Mesendoderm (in vitro differentiated cells): ENCODE measurements at regions not wholly inside any gene's neighbourhood (a gene's known extent, or its start where the extent isn't known, plus 50 kb on each side); places are given as distances from the start of the nearest gene placed in this dataset.

Source experiments
- DNase-seq: peaks from one replicate; pipeline ENCODE4 v3.0.0; 2013
- H2AK5ac ChIP-seq: 2 replicates; pipeline ENCODE4 v1.6.1; 2013; ENCODE audit warnings: low read length, inconsistent platforms
- H2BK120ac ChIP-seq: 2 replicates; pipeline ENCODE4 v1.6.1; 2013; ENCODE audit warnings: low read depth, mild to moderate bottlenecking, low read length, moderate library complexity, mixed read lengths
- H2BK15ac ChIP-seq: replicated peaks from 2 replicates; pipeline ENCODE4 v1.6.1; 2013; ENCODE audit warnings: low read depth, mild to moderate bottlenecking, moderate library complexity
- H2BK5ac ChIP-seq: 2 replicates; pipeline ENCODE4 v1.6.1; 2013; ENCODE audit warnings: low read length, inconsistent platforms
- H3K18ac ChIP-seq: 2 replicates; pipeline ENCODE4 v1.6.1; 2013; ENCODE audit warnings: mild to moderate bottlenecking, low read length, mixed read lengths
- H3K23ac ChIP-seq: one replicate; pipeline ENCODE4 v1.6.1; 2013; ENCODE audit warnings: low read length
- H3K27ac ChIP-seq: 2 replicates; pipeline ENCODE4 v1.5.1; 2013; ENCODE audit warnings: low read depth, mild to moderate bottlenecking, inconsistent platforms, low read length, moderate library complexity
- H3K27me3 ChIP-seq: 2 replicates; pipeline ENCODE4 v1.6.1; 2013; ENCODE audit warnings: low read length, control low read depth, mild to moderate bottlenecking, inconsistent platforms; ENCODE audit not compliant: insufficient read depth, poor library complexity
- H3K36me3 ChIP-seq: 2 replicates; pipeline ENCODE4 v1.6.1; 2013; ENCODE audit warnings: low read length, inconsistent platforms; ENCODE audit not compliant: control insufficient read depth, insufficient read depth
- H3K4ac ChIP-seq: one replicate; pipeline ENCODE4 v1.6.1; 2013; ENCODE audit warnings: low read depth, mild to moderate bottlenecking, low read length, moderate library complexity
- H3K4me1 ChIP-seq: 2 replicates; pipeline ENCODE4 v1.6.1; 2013; ENCODE audit warnings: low read depth, low read length, inconsistent platforms; ENCODE audit not compliant: control insufficient read depth
- H3K4me2 ChIP-seq: 2 replicates; pipeline ENCODE4 v1.6.1; 2013; ENCODE audit warnings: low read length
- H3K4me3 ChIP-seq: 2 replicates; pipeline ENCODE4 v1.5.1; 2013; ENCODE audit warnings: mild to moderate bottlenecking, low read length
- H3K56ac ChIP-seq: one replicate; pipeline ENCODE4 v1.6.1; 2013; ENCODE audit warnings: low read length
- H3K79me1 ChIP-seq: 2 replicates; pipeline ENCODE4 v1.6.1; 2013; ENCODE audit warnings: low read length, inconsistent platforms
- H3K79me2 ChIP-seq: 2 replicates; pipeline ENCODE4 v1.6.1; 2013; ENCODE audit warnings: mild to moderate bottlenecking, low read length; ENCODE audit not compliant: control insufficient read depth, insufficient read depth
- H3K9ac ChIP-seq: 2 replicates; pipeline ENCODE4 v1.6.1; 2013; ENCODE audit warnings: low read length, inconsistent platforms
- H4K5ac ChIP-seq: one replicate; pipeline ENCODE4 v1.6.1; 2013; ENCODE audit warnings: low read length
- H4K8ac ChIP-seq: one replicate; pipeline ENCODE4 v1.6.1; 2013; ENCODE audit warnings: low read depth, mild to moderate bottlenecking, control low read depth, low read length, moderate library complexity
- WGBS: extraction: QIAGEN DNeasy Blood & Tissue Kit; methylation state at CpG from one replicate; pipeline ENCODE4 v1.1.7; 2013; ENCODE audit warnings: low lambda C conversion rate, missing lambda C conversion rate; ENCODE audit not compliant: insufficient coverage; ENCODE audit errors: extremely low coverage; 5-methylcytosine and 5-hydroxymethylcytosine counted together

- no CpG with 5 or more reads among the region's 5 CpGs for WGBS
- no peak overlapping the region for H3K27ac ChIP-seq
- H2BK120ac ChIP-seq: no peak overlapping the region
These were observed 373.3 kb downstream of the IRS1 start for GRCh38 chr2:226426292-226426736.

GRCh38 chr2:226424971-226425370 is 374.6 kb downstream of the IRS1 start:
- DNase-seq: peak; percentile 63
- no CpG with 5 or more reads among the region's 3 CpGs for WGBS

More at GRCh38 chr2:226426292-226426736, 373.3 kb downstream of the IRS1 start:
- no peak for DNase-seq
- H3K9ac ChIP-seq: no peak overlapping the region
- H3K56ac ChIP-seq: no peak overlapping the region
- no peak overlapping the region for H3K18ac ChIP-seq
- no peak overlapping the region for H2AK5ac ChIP-seq
- no peak overlapping the region for H3K4me2 ChIP-seq
- H3K36me3 ChIP-seq: no peaks in the 10 kb centered on the region
- no peaks in the 10 kb centered on the region for H3K79me2 ChIP-seq
- H2BK15ac ChIP-seq: no peak overlapping the region
- H3K4ac ChIP-seq: no peak overlapping the region
- H3K23ac ChIP-seq: no peak overlapping the region
- H3K4me3 ChIP-seq: no peak overlapping the region
- H4K8ac ChIP-seq: no peak overlapping the region
- peaks cover 5% of the 10 kb centered on the region for H3K4me1 ChIP-seq
- no peak overlapping the region for H2BK5ac ChIP-seq
- H3K79me1 ChIP-seq: no peaks in the 10 kb centered on the region
- no peak overlapping the region for H4K5ac ChIP-seq
- no peaks in the 10 kb centered on the region for H3K27me3 ChIP-seq

GRCh38 chr2:226423498-226423960 is 376.1 kb downstream of the IRS1 start:
- Histone ChIP-seq H3K4ac (no peak overlapping the region), H2AK5ac (no peak overlapping the region), H3K79me1 (no peaks in the 10 kb centered on the region), H2BK120ac (no peak overlapping the region), H3K36me3 (no peaks in the 10 kb centered on the region), H3K18ac (no peak overlapping the region), H4K8ac (no peak overlapping the region), H2BK5ac (no peak overlapping the region), H3K23ac (no peak overlapping the region), H2BK15ac (no peak overlapping the region), H3K4me2 (no peak overlapping the region), H3K27ac (no peak overlapping the region), H3K4me1 (peaks cover 5% of the 10 kb centered on the region), H3K4me3 (no peak overlapping the region), H3K79me2 (no peaks in the 10 kb centered on the region), H3K56ac (no peak overlapping the region), H3K9ac (no peak overlapping the region), H3K27me3 (no peaks in the 10 kb centered on the region), H4K5ac (no peak overlapping the region)
- DNase-seq: no peak
- no CpG with 5 or more reads among the region's 7 CpGs for WGBS

More at GRCh38 chr2:226424971-226425370, 374.6 kb downstream of the IRS1 start:
- Histone ChIP-seq H3K27me3 (no peaks in the 10 kb centered on the region), H3K4me2 (no peak overlapping the region), H3K4me1 (peaks cover 5% of the 10 kb centered on the region), H3K79me1 (no peaks in the 10 kb centered on the region), H2BK5ac (no peak overlapping the region), H3K23ac (no peak overlapping the region), H2AK5ac (no peak overlapping the region), H3K9ac (no peak overlapping the region), H3K36me3 (no peaks in the 10 kb centered on the region), H3K4ac (no peak overlapping the region), H2BK15ac (no peak overlapping the region), H3K4me3 (no peak overlapping the region), H4K8ac (no peak overlapping the region), H3K27ac (no peak overlapping the region), H2BK120ac (no peak overlapping the region), H3K18ac (no peak overlapping the region), H4K5ac (no peak overlapping the region), H3K79me2 (no peaks in the 10 kb centered on the region), H3K56ac (no peak overlapping the region)

- Histone ChIP-seq H3K4me3 (no peak overlapping the region), H3K79me2 (no peaks in the 10 kb centered on the region), H2BK5ac (no peak overlapping the region), H3K27ac (no peak overlapping the region), H3K18ac (no peak overlapping the region), H2AK5ac (no peak overlapping the region), H4K8ac (no peak overlapping the region), H3K79me1 (no peaks in the 10 kb centered on the region), H3K9ac (no peak overlapping the region), H2BK120ac (no peak overlapping the region), H3K4me1 (peaks cover 5% of the 10 kb centered on the region), H3K56ac (no peak overlapping the region), H3K36me3 (no peaks in the 10 kb centered on the region), H3K4me2 (no peak overlapping the region), H3K27me3 (no peaks in the 10 kb centered on the region), H3K4ac (no peak overlapping the region), H4K5ac (no peak overlapping the region), H3K23ac (no peak overlapping the region), H2BK15ac (no peak overlapping the region)
- DNase-seq: no peak
These were observed 379.0 kb downstream of the IRS1 start for GRCh38 chr2:226420646-226421045.

- no peak overlapping the region for H3K27ac ChIP-seq
- no peak overlapping the region for H3K4me2 ChIP-seq
- no peak for DNase-seq
- H3K79me2 ChIP-seq: no peaks in the 10 kb centered on the region
- H4K8ac ChIP-seq: no peak overlapping the region
- no peak overlapping the region for H2AK5ac ChIP-seq
- no peak overlapping the region for H3K23ac ChIP-seq
- H3K79me1 ChIP-seq: no peaks in the 10 kb centered on the region
- no peaks in the 10 kb centered on the region for H3K36me3 ChIP-seq
- no CpG with 5 or more reads among the region's 5 CpGs for WGBS
- H3K9ac ChIP-seq: no peak overlapping the region
- H3K4ac ChIP-seq: no peak overlapping the region
- no peak overlapping the region for H3K4me3 ChIP-seq
- no peaks in the 10 kb centered on the region for H3K27me3 ChIP-seq
- H4K5ac ChIP-seq: no peak overlapping the region
- H2BK15ac ChIP-seq: no peak overlapping the region
- H3K18ac ChIP-seq: no peak overlapping the region
- H3K4me1 ChIP-seq: peaks cover 1% of the 10 kb centered on the region
- H2BK5ac ChIP-seq: no peak overlapping the region
- no peak overlapping the region for H2BK120ac ChIP-seq
- no peak overlapping the region for H3K56ac ChIP-seq
These were observed 381.1 kb downstream of the IRS1 start for GRCh38 chr2:226418521-226418920.

GRCh38 chr2:226414335-226414734 is 385.3 kb downstream of the IRS1 start:
- H3K79me1 ChIP-seq: no peaks in the 10 kb centered on the region
- H3K27me3 ChIP-seq: no peaks in the 10 kb centered on the region
- no peaks in the 10 kb centered on the region for H3K79me2 ChIP-seq
- no peak overlapping the region for H3K4me2 ChIP-seq
- H4K5ac ChIP-seq: no peak overlapping the region
- H3K4ac ChIP-seq: no peak overlapping the region
- H3K4me1 ChIP-seq: no peaks in the 10 kb centered on the region
- WGBS: no CpG with 5 or more reads among the region's 2 CpGs
- H3K9ac ChIP-seq: no peak overlapping the region
- H3K18ac ChIP-seq: no peak overlapping the region
- H4K8ac ChIP-seq: no peak overlapping the region
- no peak overlapping the region for H2BK120ac ChIP-seq
- no peaks in the 10 kb centered on the region for H3K36me3 ChIP-seq
- no peak overlapping the region for H2BK15ac ChIP-seq
- H2AK5ac ChIP-seq: no peak overlapping the region
- no peak overlapping the region for H3K23ac ChIP-seq
- no peak overlapping the region for H3K56ac ChIP-seq
- no peak overlapping the region for H2BK5ac ChIP-seq
- DNase-seq: no peak
- H3K4me3 ChIP-seq: no peak overlapping the region
- no peak overlapping the region for H3K27ac ChIP-seq
